Endothelial cell of hepatic sinusoid (primary cell): ENCODE measurements at regions not wholly inside any gene's neighbourhood (a gene's known extent, or its start where the extent isn't known, plus 50 kb on each side); places are given as distances from the start of the nearest gene placed in this dataset.

ENCODE experiments used
- in situ Hi-C: cut with HindIII; loops from 2 replicates; pipeline ENCODE4 v1.10.0; 2017; ENCODE audit warnings: low sequenced_read_pairs

GRCh38 chr22:47990481-47990880, 1228.0 kb downstream of the TBC1D22A start:
- in situ Hi-C loops: no loop called here

- in situ Hi-C loops: no loop called here
Measured at GRCh38 chr22:47987885-47988515, 1225.5 kb downstream of the TBC1D22A start.

- in situ Hi-C loops: no loop called here
Measured at GRCh38 chr22:47976219-47976618, 1213.8 kb downstream of the TBC1D22A start.

- in situ Hi-C loops: no loop called here
Measured at GRCh38 chr22:47967831-47968230, 1205.4 kb downstream of the TBC1D22A start.

GRCh38 chr22:47966316-47966715, 1203.9 kb downstream of the TBC1D22A start:
- in situ Hi-C loops: no loop called here

- in situ Hi-C loops: no loop called here
Measured at GRCh38 chr22:47965896-47966295, 1203.4 kb downstream of the TBC1D22A start.

GRCh38 chr22:47965066-47965465, 1202.6 kb downstream of the TBC1D22A start:
- in situ Hi-C loops: no loop called here

GRCh38 chr22:47963660-47964059, 1201.2 kb downstream of the TBC1D22A start:
- in situ Hi-C loops: no loop called here

GRCh38 chr22:47957649-47958048, 1195.2 kb downstream of the TBC1D22A start:
- in situ Hi-C loops: no loop called here

GRCh38 chr22:47954107-47954506, 1191.7 kb downstream of the TBC1D22A start:
- in situ Hi-C loops: no loop called here

- in situ Hi-C loops: no loop called here
Measured at GRCh38 chr22:47944941-47945340, 1182.5 kb downstream of the TBC1D22A start.

- in situ Hi-C loops: no loop called here
Measured at GRCh38 chr22:47943729-47944700, 1181.6 kb downstream of the TBC1D22A start.

GRCh38 chr22:47940211-47940610, 1177.8 kb downstream of the TBC1D22A start:
- in situ Hi-C loops: no loop called here

GRCh38 chr22:47933891-47934290, 1171.4 kb downstream of the TBC1D22A start:
- in situ Hi-C loops: no loop called here

GRCh38 chr22:47933226-47933625, 1170.8 kb downstream of the TBC1D22A start:
- in situ Hi-C loops: no loop called here

GRCh38 chr22:47929646-47930185, 1167.3 kb downstream of the TBC1D22A start:
- in situ Hi-C loops: no loop called here

GRCh38 chr22:47929073-47929472, 1166.6 kb downstream of the TBC1D22A start:
- in situ Hi-C loops: no loop called here

- in situ Hi-C loops: no loop called here
Measured at GRCh38 chr22:47928631-47929030, 1166.2 kb downstream of the TBC1D22A start.

- in situ Hi-C loops: no loop called here
Measured at GRCh38 chr22:47927648-47928210, 1165.3 kb downstream of the TBC1D22A start.

- in situ Hi-C loops: no loop called here
Measured at GRCh38 chr22:47923011-47923427, 1160.6 kb downstream of the TBC1D22A start.

GRCh38 chr22:47921906-47922305, 1159.5 kb downstream of the TBC1D22A start:
- in situ Hi-C loops: no loop called here
